SK-N-SH treated with all-trans-retinoic acid at 6 μM for 48 hours (cell line): ENCODE measurements at regions not wholly inside any gene's neighbourhood (a gene's known extent, or its start where the extent isn't known, plus 50 kb on each side); places are given as distances from the start of the nearest gene placed in this dataset.

Source experiments
- ESRRG ChIP-seq: fragments of 250-450 bp; sonication (Bioruptor Pico); IDR thresholded peaks from 2 replicates; pipeline ENCODE4 v1.6.1; 2021; ENCODE audit warnings: mild to moderate bottlenecking
- GLIS3 ChIP-seq: fragments of 250-450 bp; sonication (Bioruptor Pico); IDR thresholded peaks from 2 replicates; pipeline ENCODE4 v1.5.0; 2020; ENCODE audit warnings: mild to moderate bottlenecking, moderate library complexity
- ISL1 ChIP-seq: fragments of 250-450 bp; sonication (Bioruptor Pico); IDR thresholded peaks from 2 replicates; pipeline ENCODE4 v2.1.2; 2022; ENCODE audit warnings: mild to moderate bottlenecking, moderate library complexity
- OSR1 ChIP-seq: fragments of 250-450 bp; sonication (Bioruptor Pico); IDR thresholded peaks from 2 replicates; pipeline ENCODE4 v1.8.0; 2022; ENCODE audit warnings: moderate library complexity, mild to moderate bottlenecking, inconsistent platforms
- RARB ChIP-seq: fragments of 250-450 bp; sonication (Bioruptor Pico); IDR thresholded peaks from 2 replicates; pipeline ENCODE4 v1.8.0; 2021; ENCODE audit warnings: mild to moderate bottlenecking, moderate library complexity
- SNAI2 ChIP-seq: fragments of 250-450 bp; sonication (Bioruptor Pico); IDR thresholded peaks from 2 replicates; pipeline ENCODE4 v1.5.0; 2020; ENCODE audit warnings: mild to moderate bottlenecking, moderate library complexity
- ZC3H10 ChIP-seq: fragments of 250-450 bp; sonication (Bioruptor Pico); IDR thresholded peaks from 2 replicates; pipeline ENCODE4 v1.5.1; 2021; ENCODE audit warnings: mild to moderate bottlenecking, moderate library complexity
- ZFP3 ChIP-seq: fragments of 250-450 bp; sonication (Bioruptor Pico); IDR thresholded peaks from 2 replicates; pipeline ENCODE4 v1.5.0; 2020; ENCODE audit warnings: mild to moderate bottlenecking, moderate library complexity
- ZNF70 ChIP-seq: fragments of 450-650 bp; formaldehyde crosslinking; IDR thresholded peaks from 2 replicates; pipeline ENCODE4 v1.5.0; 2020; ENCODE audit warnings: mild to moderate bottlenecking, moderate library complexity
- TF ChIP-seq, protein P1 (sequence below): fragments of 250-450 bp; sonication (Bioruptor Pico); IDR thresholded peaks from 2 replicates; pipeline ENCODE4 v1.5.1; 2021; ENCODE audit warnings: mild to moderate bottlenecking, moderate library complexity
- TF ChIP-seq, protein P2 (sequence below): fragments of 250-450 bp; sonication (Bioruptor Pico); IDR thresholded peaks from 2 replicates; pipeline ENCODE4 v1.8.0; 2021; ENCODE audit warnings: low read depth, mild to moderate bottlenecking, moderate library complexity, borderline replicate concordance
- TF ChIP-seq, protein P3 (sequence below): fragments of 250-450 bp; sonication (Bioruptor Pico); IDR thresholded peaks from 2 replicates; pipeline ENCODE4 v1.5.1; 2020; ENCODE audit warnings: low read depth, mild to moderate bottlenecking, moderate library complexity

DNA sequence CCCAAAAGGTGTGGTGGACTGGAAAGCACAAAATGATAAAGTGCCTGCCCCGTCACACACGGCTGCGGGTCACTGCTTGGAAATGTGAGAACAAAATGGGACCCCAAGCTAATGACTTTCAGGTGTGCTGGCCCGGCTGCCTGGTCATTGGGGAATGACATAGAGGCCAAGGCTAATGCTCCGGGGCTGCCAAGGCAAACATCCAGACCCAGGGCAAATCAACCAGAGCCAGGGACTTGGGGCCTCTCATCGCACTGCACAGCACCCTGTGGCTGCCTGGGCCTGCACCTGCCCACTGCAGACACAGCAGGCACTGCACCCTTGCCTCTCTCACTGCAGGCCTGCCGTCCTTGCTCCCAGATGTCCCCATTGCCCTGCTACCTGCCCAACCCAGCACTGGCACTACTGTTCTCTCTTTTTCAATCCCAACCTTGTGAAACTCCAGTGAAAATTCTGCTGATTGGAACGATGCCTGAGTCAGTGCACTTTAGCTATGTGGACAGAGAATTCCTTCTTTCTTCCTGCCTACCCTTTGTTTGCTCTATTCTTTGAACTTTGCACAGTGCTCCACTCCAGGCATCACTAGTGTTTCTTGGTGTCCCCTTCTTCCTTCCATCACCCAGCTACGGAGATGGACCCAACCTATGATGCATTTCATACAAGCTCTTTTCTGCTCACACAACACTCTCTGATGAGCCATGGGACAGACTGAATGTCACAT is 849.5 kb downstream of the MAFB start:
- TF ChIP-seq SNAI2 (CRISPR knock-in tag): no peak
- TF ChIP-seq ISL1 (CRISPR knock-in tag): no peak
- TF ChIP-seq ZC3H10 (CRISPR knock-in tag): no peak
- TF ChIP-seq, protein P1, sequence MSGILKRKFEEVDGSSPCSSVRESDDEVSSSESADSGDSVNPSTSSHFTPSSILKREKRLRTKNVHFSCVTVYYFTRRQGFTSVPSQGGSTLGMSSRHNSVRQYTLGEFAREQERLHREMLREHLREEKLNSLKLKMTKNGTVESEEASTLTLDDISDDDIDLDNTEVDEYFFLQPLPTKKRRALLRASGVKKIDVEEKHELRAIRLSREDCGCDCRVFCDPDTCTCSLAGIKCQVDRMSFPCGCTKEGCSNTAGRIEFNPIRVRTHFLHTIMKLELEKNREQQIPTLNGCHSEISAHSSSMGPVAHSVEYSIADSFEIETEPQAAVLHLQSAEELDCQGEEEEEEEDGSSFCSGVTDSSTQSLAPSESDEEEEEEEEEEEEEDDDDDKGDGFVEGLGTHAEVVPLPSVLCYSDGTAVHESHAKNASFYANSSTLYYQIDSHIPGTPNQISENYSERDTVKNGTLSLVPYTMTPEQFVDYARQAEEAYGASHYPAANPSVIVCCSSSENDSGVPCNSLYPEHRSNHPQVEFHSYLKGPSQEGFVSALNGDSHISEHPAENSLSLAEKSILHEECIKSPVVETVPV (CRISPR knock-in tag): no peak
- TF ChIP-seq GLIS3 (CRISPR knock-in tag): no peak
- TF ChIP-seq ESRRG (CRISPR knock-in tag): no peak
- TF ChIP-seq RARB: no peak
- TF ChIP-seq ZFP3 (CRISPR knock-in tag): no peak
- TF ChIP-seq, protein P2, sequence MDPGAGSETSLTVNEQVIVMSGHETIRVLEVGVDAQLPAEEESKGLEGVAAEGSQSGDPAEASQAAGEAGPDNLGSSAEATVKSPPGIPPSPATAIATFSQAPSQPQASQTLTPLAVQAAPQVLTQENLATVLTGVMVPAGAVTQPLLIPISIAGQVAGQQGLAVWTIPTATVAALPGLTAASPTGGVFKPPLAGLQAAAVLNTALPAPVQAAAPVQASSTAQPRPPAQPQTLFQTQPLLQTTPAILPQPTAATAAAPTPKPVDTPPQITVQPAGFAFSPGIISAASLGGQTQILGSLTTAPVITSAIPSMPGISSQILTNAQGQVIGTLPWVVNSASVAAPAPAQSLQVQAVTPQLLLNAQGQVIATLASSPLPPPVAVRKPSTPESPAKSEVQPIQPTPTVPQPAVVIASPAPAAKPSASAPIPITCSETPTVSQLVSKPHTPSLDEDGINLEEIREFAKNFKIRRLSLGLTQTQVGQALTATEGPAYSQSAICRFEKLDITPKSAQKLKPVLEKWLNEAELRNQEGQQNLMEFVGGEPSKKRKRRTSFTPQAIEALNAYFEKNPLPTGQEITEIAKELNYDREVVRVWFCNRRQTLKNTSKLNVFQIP (CRISPR knock-in tag): no peak
- TF ChIP-seq, protein P3, sequence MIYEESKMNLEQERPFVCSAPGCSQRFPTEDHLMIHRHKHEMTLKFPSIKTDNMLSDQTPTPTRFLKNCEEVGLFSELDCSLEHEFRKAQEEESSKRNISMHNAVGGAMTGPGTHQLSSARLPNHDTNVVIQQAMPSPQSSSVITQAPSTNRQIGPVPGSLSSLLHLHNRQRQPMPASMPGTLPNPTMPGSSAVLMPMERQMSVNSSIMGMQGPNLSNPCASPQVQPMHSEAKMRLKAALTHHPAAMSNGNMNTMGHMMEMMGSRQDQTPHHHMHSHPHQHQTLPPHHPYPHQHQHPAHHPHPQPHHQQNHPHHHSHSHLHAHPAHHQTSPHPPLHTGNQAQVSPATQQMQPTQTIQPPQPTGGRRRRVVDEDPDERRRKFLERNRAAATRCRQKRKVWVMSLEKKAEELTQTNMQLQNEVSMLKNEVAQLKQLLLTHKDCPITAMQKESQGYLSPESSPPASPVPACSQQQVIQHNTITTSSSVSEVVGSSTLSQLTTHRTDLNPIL (CRISPR knock-in tag): no peak
- no peak for TF ChIP-seq OSR1 (CRISPR knock-in tag)
- no peak for TF ChIP-seq ZNF70
